ENCODE measurements at regions not wholly inside any gene's neighbourhood (a gene's known extent, or its start where the extent isn't known, plus 50 kb on each side); places are given as distances from the start of the nearest gene placed in this dataset.

GRCh38 chr12:33529810-33530209, 90.2 kb upstream of the SYT10 start:
- no peak for ATAC-seq
- TF ChIP-seq TCF4 (CRISPR knock-in tag; IDR thresholded peaks at IDR 0.05; ENCODE audit: borderline replicate concordance) (no peak), ZFP3 (CRISPR knock-in tag; IDR thresholded peaks at IDR 0.05) (no peak), TOX (CRISPR knock-in tag; IDR thresholded peaks at IDR 0.05; ENCODE audit: borderline replicate concordance) (no peak), CSRNP3 (CRISPR knock-in tag; IDR thresholded peaks at IDR 0.05) (no peak), POU6F1 (CRISPR knock-in tag; IDR thresholded peaks at IDR 0.05; ENCODE audit: borderline replicate concordance, low read depth) (no peak), RARB (CRISPR knock-in tag; IDR thresholded peaks at IDR 0.05) (no peak), SNAI2 (CRISPR knock-in tag; IDR thresholded peaks at IDR 0.05) (no peak), ZFP30 (CRISPR knock-in tag; IDR thresholded peaks at IDR 0.05) (no peak), ISL1 (CRISPR knock-in tag; IDR thresholded peaks at IDR 0.05) (no peak), TSHZ2 (CRISPR knock-in tag; IDR thresholded peaks at IDR 0.05) (no peak), GLIS3 (CRISPR knock-in tag; IDR thresholded peaks at IDR 0.05) (no peak), ZNF8 (CRISPR knock-in tag; IDR thresholded peaks at IDR 0.05) (no peak), ESRRG (CRISPR knock-in tag; IDR thresholded peaks at IDR 0.05) (no peak), CREB5 (CRISPR knock-in tag; IDR thresholded peaks at IDR 0.05; ENCODE audit: low read depth) (no peak), ZC3H10 (CRISPR knock-in tag; IDR thresholded peaks at IDR 0.05) (no peak), ARNTL (CRISPR knock-in tag; IDR thresholded peaks at IDR 0.05; ENCODE audit: borderline replicate concordance, low read depth) (no peak), BACH2 (CRISPR knock-in tag; IDR thresholded peaks at IDR 0.05; ENCODE audit: borderline replicate concordance) (no peak)
- TF ChIP-seq, protein P1, sequence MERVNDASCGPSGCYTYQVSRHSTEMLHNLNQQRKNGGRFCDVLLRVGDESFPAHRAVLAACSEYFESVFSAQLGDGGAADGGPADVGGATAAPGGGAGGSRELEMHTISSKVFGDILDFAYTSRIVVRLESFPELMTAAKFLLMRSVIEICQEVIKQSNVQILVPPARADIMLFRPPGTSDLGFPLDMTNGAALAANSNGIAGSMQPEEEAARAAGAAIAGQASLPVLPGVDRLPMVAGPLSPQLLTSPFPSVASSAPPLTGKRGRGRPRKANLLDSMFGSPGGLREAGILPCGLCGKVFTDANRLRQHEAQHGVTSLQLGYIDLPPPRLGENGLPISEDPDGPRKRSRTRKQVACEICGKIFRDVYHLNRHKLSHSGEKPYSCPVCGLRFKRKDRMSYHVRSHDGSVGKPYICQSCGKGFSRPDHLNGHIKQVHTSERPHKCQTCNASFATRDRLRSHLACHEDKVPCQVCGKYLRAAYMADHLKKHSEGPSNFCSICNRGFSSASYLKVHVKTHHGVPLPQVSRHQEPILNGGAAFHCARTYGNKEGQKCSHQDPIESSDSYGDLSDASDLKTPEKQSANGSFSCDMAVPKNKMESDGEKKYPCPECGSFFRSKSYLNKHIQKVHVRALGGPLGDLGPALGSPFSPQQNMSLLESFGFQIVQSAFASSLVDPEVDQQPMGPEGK (CRISPR knock-in tag; IDR thresholded peaks at IDR 0.05; ENCODE audit: borderline replicate concordance), result no peak

- TF ChIP-seq RARB (CRISPR knock-in tag; IDR thresholded peaks at IDR 0.05) (no peak), BACH2 (CRISPR knock-in tag; IDR thresholded peaks at IDR 0.05; ENCODE audit: borderline replicate concordance) (no peak), PPARA (CRISPR knock-in tag; IDR thresholded peaks at IDR 0.05; ENCODE audit: borderline replicate concordance) (no peak), TSHZ2 (CRISPR knock-in tag; IDR thresholded peaks at IDR 0.05) (no peak), ZFP30 (CRISPR knock-in tag; IDR thresholded peaks at IDR 0.05) (no peak), CSRNP3 (CRISPR knock-in tag; IDR thresholded peaks at IDR 0.05) (no peak), TCF4 (CRISPR knock-in tag; IDR thresholded peaks at IDR 0.05; ENCODE audit: borderline replicate concordance) (no peak), OSR1 (CRISPR knock-in tag; IDR thresholded peaks at IDR 0.05) (no peak), ZNF565 (CRISPR knock-in tag; conservative IDR thresholded peaks at IDR 0.05; ENCODE audit: low read depth) (no peak), ZC3H10 (CRISPR knock-in tag; IDR thresholded peaks at IDR 0.05) (no peak), ARNTL (CRISPR knock-in tag; IDR thresholded peaks at IDR 0.05; ENCODE audit: borderline replicate concordance, low read depth) (no peak), ZNF70 (CRISPR knock-in tag; IDR thresholded peaks at IDR 0.05) (no peak), ZFP3 (CRISPR knock-in tag; IDR thresholded peaks at IDR 0.05) (no peak), ESRRG (CRISPR knock-in tag; IDR thresholded peaks at IDR 0.05) (no peak), ISL1 (CRISPR knock-in tag; IDR thresholded peaks at IDR 0.05) (no peak), ZNF8 (CRISPR knock-in tag; IDR thresholded peaks at IDR 0.05) (no peak), GLIS3 (CRISPR knock-in tag; IDR thresholded peaks at IDR 0.05) (no peak)
- TF ChIP-seq, protein P1 (CRISPR knock-in tag; IDR thresholded peaks at IDR 0.05; ENCODE audit: borderline replicate concordance), result no peak
- no peak for ATAC-seq
Observed at GRCh38 chr12:33531261-33531660, 91.6 kb upstream of the SYT10 start.
